ENCODE measurements at regions not wholly inside any gene's neighbourhood (a gene's known extent, or its start where the extent isn't known, plus 50 kb on each side); places are given as distances from the start of the nearest gene placed in this dataset.

DNA sequence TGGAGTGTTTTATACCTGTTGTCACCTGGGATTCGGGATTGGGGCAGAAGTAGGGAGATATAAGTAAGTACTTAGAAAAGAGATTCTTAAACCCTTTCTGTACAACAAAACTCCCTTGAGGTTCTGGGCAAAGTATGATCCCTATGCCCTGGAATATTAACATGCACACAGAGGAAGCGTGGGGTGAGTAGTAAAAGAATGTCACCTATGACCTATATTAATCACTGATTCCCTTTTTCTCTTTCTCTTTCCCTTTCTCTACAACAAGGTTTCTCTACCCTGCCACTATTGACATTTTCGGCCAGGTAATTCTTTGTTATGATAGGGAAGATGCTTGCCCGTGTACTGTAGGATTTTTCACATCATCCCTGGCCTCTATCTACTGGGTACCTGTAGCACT, 209.7 kb upstream of the PLET1 start:
- no peak for FAIRE-seq

GRCh38 chr11:112471731-112472130, 211.1 kb upstream of the PLET1 start:
- FAIRE-seq, result no peak

DNA sequence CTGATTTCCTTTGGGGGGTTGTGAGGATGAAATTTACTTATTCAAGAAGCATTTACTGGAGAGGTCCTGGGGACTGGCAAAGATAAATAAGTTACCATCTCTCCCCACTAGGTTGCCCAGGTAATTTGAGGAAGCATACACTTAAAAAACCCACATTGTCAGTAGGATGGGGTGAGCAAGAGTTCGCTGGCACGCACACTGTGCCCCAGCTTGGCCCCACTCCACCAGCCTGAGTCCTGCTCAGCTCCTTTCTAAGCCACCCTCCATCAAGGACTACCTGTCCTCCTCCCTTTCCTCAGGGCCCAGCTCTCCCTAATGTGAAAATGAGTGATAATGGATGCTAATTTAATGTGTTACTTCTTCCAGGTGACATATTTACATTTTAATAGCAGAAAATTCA, 216.5 kb upstream of the PLET1 start:
- no peak for FAIRE-seq

DNA sequence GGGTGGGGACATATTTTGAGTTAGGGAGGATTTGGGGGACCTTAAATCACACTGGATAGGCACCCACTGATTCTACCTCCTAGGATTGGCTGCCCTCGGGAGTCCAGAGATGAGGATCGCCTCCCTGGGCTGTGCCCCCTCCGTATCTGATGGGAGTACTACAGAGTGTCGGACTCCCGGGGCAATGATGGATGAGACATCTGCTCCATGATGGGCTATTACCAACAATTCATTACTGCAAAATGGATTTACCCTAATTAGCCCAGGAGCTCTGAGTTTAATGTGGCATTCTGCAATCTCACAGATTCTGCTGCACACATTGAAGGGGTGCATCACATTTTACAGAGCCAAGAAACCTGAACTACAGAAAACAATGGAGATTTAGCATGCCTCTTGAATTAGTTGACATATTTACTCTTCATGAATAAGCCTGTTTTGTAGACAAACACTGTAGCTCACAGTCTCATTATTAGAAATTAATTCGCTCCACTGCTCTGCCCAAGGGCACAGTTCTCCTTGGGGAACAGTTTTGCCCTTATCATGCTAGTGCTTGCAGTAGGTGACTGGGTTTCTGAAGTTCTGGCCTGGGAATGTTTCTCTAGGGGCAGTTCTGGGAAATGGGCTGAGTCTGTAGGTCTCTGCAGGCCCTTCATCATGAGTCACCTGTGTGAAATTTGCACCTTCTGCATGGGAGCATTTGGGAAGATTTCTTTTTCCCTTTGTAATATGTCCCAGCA, 217.1 kb upstream of the PLET1 start:
- no peak for FAIRE-seq

GRCh38 chr11:112478806-112479205, 218.1 kb upstream of the PLET1 start:
- FAIRE-seq, result no peak

GRCh38 chr11:112481431-112481830, 220.8 kb upstream of the PLET1 start:
- FAIRE-seq, result no peak

DNA sequence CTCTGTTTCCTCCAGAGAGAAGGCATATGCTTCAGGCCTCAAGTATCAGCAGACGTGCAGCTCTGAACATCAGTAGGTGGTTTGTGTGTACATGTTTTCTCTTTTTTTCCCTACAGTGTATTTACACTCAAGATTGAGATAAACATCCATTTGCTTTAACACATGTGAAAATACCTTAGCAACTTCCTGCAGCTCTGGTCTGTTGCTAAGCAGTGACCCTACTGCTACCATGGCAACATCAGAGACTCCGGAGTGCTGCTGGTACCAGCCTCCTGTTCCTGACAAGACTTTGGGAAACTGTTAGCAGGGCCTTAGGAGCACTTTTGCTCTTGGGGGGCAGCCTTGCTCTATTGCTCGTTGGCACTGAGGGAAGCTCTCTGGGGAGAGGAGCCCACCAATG, 221.2 kb upstream of the PLET1 start:
- no peak for FAIRE-seq

DNA sequence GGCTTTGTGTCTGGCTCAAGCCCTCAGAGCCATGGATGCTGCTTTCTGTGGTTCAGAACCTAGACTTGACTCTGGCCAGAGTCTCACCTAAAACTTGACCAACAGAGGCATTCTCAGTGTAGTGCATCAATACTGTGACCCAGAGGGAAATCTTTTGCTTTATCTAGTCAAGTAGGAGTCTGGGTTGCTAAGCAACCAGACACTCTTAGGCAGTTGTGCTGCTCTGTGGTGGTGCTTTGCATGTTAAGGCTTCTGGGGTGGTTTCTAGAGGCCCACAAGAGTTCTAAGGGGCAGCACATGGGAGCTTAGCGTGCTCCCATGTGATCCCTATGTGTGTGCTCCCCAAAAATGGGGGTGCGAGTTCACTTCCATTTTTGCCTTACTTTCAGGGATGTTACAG, 224.6 kb upstream of the PLET1 start:
- FAIRE-seq, result no peak

DNA sequence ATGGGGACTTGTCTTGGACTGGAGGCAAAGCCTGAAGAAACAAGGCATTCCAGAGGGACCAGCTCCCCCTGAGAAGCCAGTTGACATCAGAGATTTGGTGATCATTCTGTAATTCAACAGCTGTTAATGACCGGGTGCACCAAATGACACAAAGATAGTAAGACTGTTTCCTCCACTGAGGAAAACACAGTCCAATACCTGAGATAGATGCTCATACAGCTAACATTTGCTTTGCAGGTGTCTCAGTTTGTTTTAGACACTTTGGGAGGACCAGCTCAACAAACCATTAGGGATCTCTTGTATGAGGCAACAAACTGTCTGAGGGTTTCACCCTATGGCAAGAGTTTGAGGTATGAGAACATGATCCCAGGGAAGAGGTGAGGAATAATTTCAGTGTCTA, 237.2 kb upstream of the PLET1 start:
- no peak for FAIRE-seq

DNA sequence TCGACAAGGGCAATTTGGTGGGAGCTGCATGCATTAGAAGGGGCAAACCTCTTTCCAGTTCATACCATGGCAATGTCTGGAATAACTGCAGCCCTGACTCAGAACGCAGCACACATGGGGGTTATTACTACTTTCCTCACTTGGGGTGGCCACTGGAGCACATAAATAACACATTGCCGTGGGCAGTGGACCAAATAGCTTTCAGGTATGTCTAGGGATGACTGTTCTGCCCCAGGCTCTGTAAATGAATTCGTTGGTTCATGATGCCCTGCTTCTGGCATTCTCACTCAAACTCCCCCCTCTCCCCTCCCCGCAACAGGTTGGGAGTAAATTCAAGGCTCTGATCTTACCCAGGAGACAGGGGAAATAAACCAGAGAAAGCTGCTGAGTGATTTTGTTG, 238.0 kb upstream of the PLET1 start:
- FAIRE-seq, result no peak

DNA sequence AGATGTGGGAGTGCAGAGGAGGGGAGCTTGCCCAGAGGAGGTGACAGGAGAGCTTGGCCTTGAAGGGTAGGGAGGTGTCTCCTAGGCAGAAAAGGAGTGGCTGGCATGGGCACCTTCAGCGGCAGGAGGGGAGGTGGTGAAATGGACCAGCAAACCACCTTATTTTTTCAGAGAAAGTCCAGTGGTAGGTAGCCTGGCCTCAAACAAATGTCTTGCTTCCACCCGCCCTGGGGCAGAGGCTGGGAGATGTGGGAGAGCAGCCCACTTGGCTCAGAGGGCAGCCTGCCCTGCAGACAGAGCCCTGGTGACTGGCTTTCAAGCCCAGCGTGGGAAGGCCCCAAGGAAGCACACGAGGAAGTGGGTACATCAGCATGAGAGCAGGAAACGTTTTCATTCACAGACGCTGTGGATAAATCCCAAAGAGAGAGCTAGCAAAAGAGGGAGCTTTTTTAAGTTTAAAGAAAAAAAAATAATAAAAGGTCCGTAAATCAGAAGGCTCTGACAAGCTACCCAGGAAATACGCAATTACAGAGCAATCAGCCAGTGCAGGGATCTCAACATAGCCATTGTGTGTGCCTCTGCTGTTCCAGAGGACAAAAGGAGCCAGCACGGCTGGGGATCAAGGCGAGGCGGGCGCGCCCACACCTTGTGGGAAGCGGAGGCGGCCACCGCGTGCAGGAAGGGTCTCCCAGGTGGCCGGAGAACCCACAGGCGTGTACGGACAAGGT, 238.7 kb upstream of the PLET1 start:
- no peak for FAIRE-seq

- no peak for FAIRE-seq
Measured at GRCh38 chr11:112499881-112500204, 239.2 kb upstream of the PLET1 start.

DNA sequence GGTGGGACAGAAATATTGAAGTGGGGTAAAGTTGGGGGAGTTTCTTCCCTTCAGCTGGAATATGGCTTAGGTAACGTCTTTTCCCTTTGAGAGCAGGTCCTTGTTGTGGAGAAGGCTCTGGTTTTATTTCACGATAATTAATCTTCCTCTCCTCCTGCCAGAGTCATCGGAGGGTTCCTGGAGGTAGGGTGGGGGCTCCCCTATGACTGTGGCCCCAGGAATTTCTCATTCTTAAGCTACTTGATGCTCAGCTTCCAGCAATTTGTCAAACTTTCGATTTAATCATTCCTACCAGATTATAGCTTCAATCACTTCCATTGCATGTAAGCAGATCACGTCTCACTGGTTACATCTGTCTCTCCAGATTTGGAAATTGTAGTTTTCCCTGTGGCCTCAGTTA, 242.8 kb upstream of the PLET1 start:
- no peak for FAIRE-seq

- no peak for FAIRE-seq
Measured at GRCh38 chr11:112504056-112504455, 243.4 kb upstream of the PLET1 start.

- FAIRE-seq, result no peak
Measured at GRCh38 chr11:112506852-112507251, 246.2 kb upstream of the PLET1 start.

DNA sequence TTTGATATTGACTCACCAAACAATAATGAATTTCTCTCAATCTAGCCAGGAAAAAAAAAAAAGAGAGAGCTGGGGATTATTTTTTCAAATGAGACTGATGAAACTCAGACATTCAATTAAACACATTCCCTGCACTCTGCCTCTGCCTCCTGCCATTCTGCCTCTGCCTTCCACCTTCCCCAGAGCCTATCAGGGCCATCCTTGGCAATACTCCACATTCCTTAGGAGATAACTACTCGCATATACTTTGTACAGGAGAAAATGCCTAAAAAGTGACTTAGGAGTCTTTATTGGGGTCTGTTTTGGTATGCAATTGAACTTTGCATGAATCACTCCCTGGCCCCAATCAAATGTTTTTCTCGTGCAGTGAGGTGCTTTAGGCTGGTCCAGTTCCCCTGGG, 246.6 kb upstream of the PLET1 start:
- FAIRE-seq, result no peak

- no peak for FAIRE-seq
Measured at GRCh38 chr11:112508750-112509149, 248.1 kb upstream of the PLET1 start.

DNA sequence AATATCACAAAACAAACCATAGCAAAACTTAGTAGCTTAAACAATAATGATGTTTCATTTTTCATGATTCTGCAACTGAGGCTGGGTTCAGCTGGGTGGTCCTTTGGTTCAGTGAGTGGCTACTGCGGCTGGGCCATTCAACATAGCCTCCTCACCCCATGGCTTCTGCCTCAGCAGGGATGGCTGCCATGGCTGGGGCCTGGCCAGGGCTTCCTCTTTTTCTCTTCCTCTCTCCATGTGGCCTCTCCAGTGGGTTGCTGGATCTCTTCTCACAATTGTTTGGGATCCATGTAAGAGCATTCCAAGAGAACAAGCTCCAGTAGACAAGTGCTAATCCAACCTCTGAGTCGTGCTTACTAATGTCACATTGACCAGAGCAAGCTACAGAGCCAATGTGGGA, 248.6 kb upstream of the PLET1 start:
- no peak for FAIRE-seq

DNA sequence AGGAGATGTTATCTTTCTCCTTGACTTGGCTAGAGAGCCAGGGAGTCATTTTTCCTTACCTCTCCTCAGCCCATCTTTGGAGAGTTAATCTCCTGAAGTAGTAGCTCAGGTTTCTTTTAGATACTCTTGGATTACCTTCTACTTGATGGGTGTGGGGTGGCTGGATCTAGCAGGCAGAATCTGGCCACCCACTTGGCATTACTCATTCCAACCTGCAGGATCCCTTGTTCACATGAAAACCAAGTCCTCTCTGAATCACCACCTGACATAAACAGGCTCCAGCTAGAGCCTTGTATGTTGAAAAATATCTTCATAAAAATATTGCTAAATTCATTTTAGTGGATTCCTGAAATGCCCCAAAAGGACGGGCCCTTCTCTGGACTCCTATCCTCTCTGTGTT, 250.6 kb upstream of the PLET1 start:
- no peak for FAIRE-seq

DNA sequence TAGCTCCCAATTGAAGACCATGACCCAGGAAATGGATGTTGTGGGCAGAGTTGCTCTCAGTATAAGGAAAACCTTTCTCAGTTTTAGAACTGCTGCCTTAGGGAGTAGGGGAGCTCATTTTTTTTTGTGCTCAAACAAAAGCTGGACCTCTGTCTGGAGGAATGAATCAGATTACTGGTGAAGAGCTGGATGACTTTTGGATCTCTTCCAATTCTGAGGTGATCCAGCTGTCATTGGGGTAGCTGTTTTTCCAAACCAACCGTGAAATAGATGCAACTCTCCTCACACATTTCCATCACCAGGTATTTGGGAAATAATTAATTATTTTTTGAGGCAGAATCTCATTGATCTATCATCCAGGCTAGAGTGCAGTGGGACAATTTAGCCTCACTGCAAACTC, 251.3 kb upstream of the PLET1 start:
- no peak for FAIRE-seq

DNA sequence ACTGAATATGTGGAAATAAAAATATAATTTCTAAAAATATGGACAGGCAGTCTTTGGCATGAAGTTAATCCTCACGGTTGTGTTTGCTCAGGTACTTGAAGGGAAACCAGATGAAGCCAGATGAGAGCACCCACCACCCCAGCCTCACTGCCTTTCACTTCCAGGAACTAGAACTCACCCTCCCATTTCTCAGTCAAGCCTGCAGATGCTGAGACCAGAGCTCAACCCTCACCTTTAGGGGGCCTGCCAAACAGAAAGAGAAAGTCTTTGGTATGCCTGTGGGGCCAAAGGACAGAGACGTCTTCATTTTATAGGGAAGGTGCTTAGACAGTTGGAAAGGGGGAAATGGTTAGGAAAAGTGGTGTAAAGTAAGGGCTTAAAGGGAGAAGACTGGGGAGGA, 252.8 kb upstream of the PLET1 start:
- FAIRE-seq, result no peak

DNA sequence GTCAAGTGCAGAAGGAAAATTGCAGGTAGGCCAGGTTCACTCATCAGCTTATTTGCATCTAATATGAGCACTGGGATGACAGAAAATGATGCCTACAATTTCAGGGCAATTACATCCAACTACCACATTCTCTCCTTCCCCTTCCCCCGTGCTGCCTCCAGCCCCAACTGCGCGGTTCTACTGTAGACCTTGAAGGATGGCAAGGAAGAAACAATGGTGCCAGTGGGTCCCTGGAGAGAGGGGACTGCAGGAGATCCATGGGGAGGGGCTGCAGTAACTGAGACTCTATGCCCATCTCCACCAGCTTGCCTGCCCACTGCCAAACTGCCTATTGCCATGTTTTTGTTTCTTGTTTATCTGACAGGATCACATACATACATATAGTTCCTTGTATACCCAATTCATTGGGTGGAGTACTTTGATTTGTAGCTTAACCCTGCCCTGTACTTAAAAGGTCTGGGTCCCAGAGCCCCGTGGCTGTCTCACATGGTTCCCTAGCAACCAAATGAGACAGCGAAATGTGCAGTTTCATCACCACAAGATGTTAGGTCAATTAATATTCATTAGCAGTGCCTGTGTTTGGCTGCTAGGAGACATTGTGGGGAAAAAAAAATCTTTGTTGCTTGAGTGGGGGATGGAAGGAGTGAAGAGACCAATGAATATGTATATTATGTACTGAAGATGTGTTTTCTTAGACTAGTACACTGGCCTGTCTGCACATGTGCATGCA, 253.5 kb upstream of the PLET1 start:
- no peak for FAIRE-seq

GRCh38 chr11:112516261-112516660, 255.6 kb upstream of the PLET1 start:
- no peak for FAIRE-seq

- FAIRE-seq, result no peak
Measured at GRCh38 chr11:112516755-112517154, 256.1 kb upstream of the PLET1 start.

All from endometrium (tissue), 2 donors.